ENCODE measurements at regions not wholly inside any gene's neighbourhood (a gene's known extent, or its start where the extent isn't known, plus 50 kb on each side); places are given as distances from the start of the nearest gene placed in this dataset.

GRCh38 chr2:120552800-120553481 lies 182.7 kb upstream of the GLI2 start:
- ChIA-PET CTCF (interaction anchor here (0.6 to 1.0 kb wide), 2 partner anchors 22 to 206 kb away, joined by 3 to 4 read pairs; partner anchors contain the start of gene INHBB), POLR2A (no interaction called here)

GRCh38 chr2:120554625-120555032 lies 181.0 kb upstream of the GLI2 start:
- POLR2A ChIA-PET: no interaction called here
- CTCF ChIA-PET: no interaction called here

- ChIA-PET POLR2A (no interaction called here), CTCF (no interaction called here)
Observed at GRCh38 chr2:120555092-120555491, 180.6 kb upstream of the GLI2 start.

GRCh38 chr2:120556911-120557310 lies 178.8 kb upstream of the GLI2 start:
- ChIA-PET CTCF (no interaction called here), POLR2A (no interaction called here)

GRCh38 chr2:120558847-120559246 lies 176.8 kb upstream of the GLI2 start:
- ChIA-PET POLR2A (no interaction called here), CTCF (no interaction called here)

- POLR2A ChIA-PET: no interaction called here
- CTCF ChIA-PET: no interaction called here
Observed at GRCh38 chr2:120559401-120559800, 176.3 kb upstream of the GLI2 start.

- POLR2A ChIA-PET: no interaction called here
Observed at GRCh38 chr2:120560330-120560729, 175.3 kb upstream of the GLI2 start.

GRCh38 chr2:120561379-120562035 lies 174.2 kb upstream of the GLI2 start:
- CTCF ChIA-PET: no interaction called here
- POLR2A ChIA-PET: no interaction called here

More at GRCh38 chr2:120560330-120560729, 175.3 kb upstream of the GLI2 start:
- CTCF ChIA-PET: no interaction called here

- ChIA-PET POLR2A (no interaction called here), CTCF (no interaction called here)
Observed at GRCh38 chr2:120562218-120563005, 173.3 kb upstream of the GLI2 start.

- ChIA-PET POLR2A (no interaction called here), CTCF (no interaction called here)
Observed at GRCh38 chr2:120563616-120564015, 172.1 kb upstream of the GLI2 start.

GRCh38 chr2:120564213-120565094 lies 171.2 kb upstream of the GLI2 start:
- ChIA-PET POLR2A (no interaction called here), CTCF (no interaction called here)

- POLR2A ChIA-PET: no interaction called here
- CTCF ChIA-PET: no interaction called here
Observed at GRCh38 chr2:120565095-120565460, 170.6 kb upstream of the GLI2 start.

GRCh38 chr2:120565929-120566328 lies 169.7 kb upstream of the GLI2 start:
- CTCF ChIA-PET: no interaction called here

GRCh38 chr2:120566331-120567035 lies 169.2 kb upstream of the GLI2 start:
- CTCF ChIA-PET: no interaction called here
- POLR2A ChIA-PET: no interaction called here

More at GRCh38 chr2:120565929-120566328, 169.7 kb upstream of the GLI2 start:
- POLR2A ChIA-PET: no interaction called here

GRCh38 chr2:120567128-120567527 lies 168.5 kb upstream of the GLI2 start:
- CTCF ChIA-PET: no interaction called here
- POLR2A ChIA-PET: no interaction called here

GRCh38 chr2:120568089-120568974 lies 167.3 kb upstream of the GLI2 start:
- POLR2A ChIA-PET: no interaction called here
- CTCF ChIA-PET: no interaction called here

- CTCF ChIA-PET: no interaction called here
Observed at GRCh38 chr2:120568975-120569268, 166.7 kb upstream of the GLI2 start.

GRCh38 chr2:120570001-120570400 lies 165.7 kb upstream of the GLI2 start:
- CTCF ChIA-PET: no interaction called here
- POLR2A ChIA-PET: no interaction called here

More at GRCh38 chr2:120568975-120569268, 166.7 kb upstream of the GLI2 start:
- POLR2A ChIA-PET: no interaction called here

- ChIA-PET CTCF (no interaction called here), POLR2A (no interaction called here)
Observed at GRCh38 chr2:120570546-120570945, 165.1 kb upstream of the GLI2 start.

All from activated CD8-positive, alpha-beta memory T cell treated with anti-CD3 and anti-CD28 coated beads for 36 hours (primary cell).